Astrocyte (in vitro differentiated cells and primary cell): ENCODE measurements at regions not wholly inside any gene's neighbourhood (a gene's known extent, or its start where the extent isn't known, plus 50 kb on each side); places are given as distances from the start of the nearest gene placed in this dataset.

Experiments used
- CTCF ChIP-seq: IDR thresholded peaks from 2 replicates; pipeline ENCODE4 v1.5.1; 2011; ENCODE audit warnings: low read depth, mild to moderate bottlenecking, inconsistent platforms, low read length, moderate library complexity; ENCODE audit not compliant: insufficient read depth
- EZH2 ChIP-seq: IDR thresholded peaks from 2 replicates; pipeline ENCODE4 v1.6.1; 2012; ENCODE audit warnings: mild to moderate bottlenecking, low read length, inconsistent platforms; ENCODE audit not compliant: insufficient read depth

GRCh38 chr4:17250591-17250990, 261.3 kb downstream of the QDPR start:
- no peak for TF ChIP-seq CTCF
- TF ChIP-seq EZH2: no peak
